Activated CD4-positive, alpha-beta T cell treated with anti-CD3 and anti-CD28 coated beads, Interleukin-2, amount 50 U/mL, for 4 hours (primary cell): ENCODE measurements at regions not wholly inside any gene's neighbourhood (a gene's known extent, or its start where the extent isn't known, plus 50 kb on each side); places are given as distances from the start of the nearest gene placed in this dataset.
"Not testable (repeated sequence)": the region's sequence is repeated elsewhere in the genome, so short reads cannot be mapped to it uniquely, and the experiment has no call there.

Source experiments
- DNase-seq, 2 experiments: peaks; one replicate each; pipeline ENCODE4 v3.0.0-alpha.2; 2020

GRCh38 chr19:31031455-31031854 lies 317.8 kb downstream of the TSHZ3 start:
- DNase-seq = not testable (repeated sequence)

- no peak for DNase-seq
These were observed 326.2 kb downstream of the TSHZ3 start for GRCh38 chr19:31023038-31023437.

- DNase-seq = no peak
These were observed 330.3 kb downstream of the TSHZ3 start for GRCh38 chr19:31018936-31019335.

GRCh38 chr19:31015778-31016177 lies 333.5 kb downstream of the TSHZ3 start:
- no peak for DNase-seq

GRCh38 chr19:31014668-31015067 lies 334.6 kb downstream of the TSHZ3 start:
- no peak for DNase-seq

GRCh38 chr19:31013384-31014020 lies 335.7 kb downstream of the TSHZ3 start:
- no peak for DNase-seq

GRCh38 chr19:31002518-31003244 lies 346.6 kb downstream of the TSHZ3 start:
- no peak for DNase-seq

GRCh38 chr19:31001991-31002390 lies 347.2 kb downstream of the TSHZ3 start:
- DNase-seq = no peak

- no peak for DNase-seq
These were observed 348.3 kb downstream of the TSHZ3 start for GRCh38 chr19:31000913-31001312.

GRCh38 chr19:30999726-31000125 lies 349.5 kb downstream of the TSHZ3 start:
- DNase-seq = no peak

- DNase-seq = no peak
These were observed 352.0 kb downstream of the TSHZ3 start for GRCh38 chr19:30997222-30997621.

GRCh38 chr19:30978639-30979038 lies 370.6 kb downstream of the TSHZ3 start:
- no peak for DNase-seq

- DNase-seq = no peak
These were observed 379.6 kb downstream of the TSHZ3 start for GRCh38 chr19:30969591-30969990.

GRCh38 chr19:30968841-30969399 lies 380.3 kb downstream of the TSHZ3 start:
- DNase-seq = no peak

GRCh38 chr19:30968210-30968609 lies 381.0 kb downstream of the TSHZ3 start:
- DNase-seq = no peak

GRCh38 chr19:30966486-30966885 lies 382.8 kb downstream of the TSHZ3 start:
- no peak for DNase-seq

GRCh38 chr19:30959011-30959410 lies 390.2 kb downstream of the TSHZ3 start:
- no peak for DNase-seq

- DNase-seq = no peak
These were observed 393.8 kb downstream of the TSHZ3 start for GRCh38 chr19:30955112-30956104.

- DNase-seq = not testable (repeated sequence)
These were observed 404.8 kb downstream of the TSHZ3 start for GRCh38 chr19:30944276-30944932.

GRCh38 chr19:30943101-30943843 lies 406.0 kb downstream of the TSHZ3 start:
- DNase-seq = no peak

GRCh38 chr19:30942636-30943035 lies 406.6 kb downstream of the TSHZ3 start:
- no peak for DNase-seq

- DNase-seq = no peak
These were observed 407.6 kb downstream of the TSHZ3 start for GRCh38 chr19:30941591-30941990.
